ENCODE measurements at regions not wholly inside any gene's neighbourhood (a gene's known extent, or its start where the extent isn't known, plus 50 kb on each side); places are given as distances from the start of the nearest gene placed in this dataset.
"Not testable (repeated sequence)": the region's sequence is repeated elsewhere in the genome, so short reads cannot be mapped to it uniquely, and the experiment has no call there.

DNA sequence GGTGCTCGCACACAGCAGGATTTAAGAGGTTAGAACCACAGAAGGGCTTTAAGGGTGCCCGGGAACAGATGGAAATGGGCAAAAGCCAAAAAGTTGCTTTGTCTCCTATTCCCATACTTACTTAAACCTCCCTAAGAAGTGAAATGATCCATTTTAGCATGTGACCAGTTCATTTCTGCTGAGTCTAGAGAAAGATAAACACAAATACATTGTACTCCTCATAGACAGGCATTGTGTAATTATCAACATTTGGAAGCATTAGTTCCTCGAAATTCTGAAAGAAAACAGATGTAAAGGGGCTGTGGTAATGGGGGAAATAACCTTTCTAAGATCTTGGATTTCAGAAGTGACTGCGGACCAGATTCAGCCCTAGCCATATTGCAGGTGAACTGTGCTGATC lies 178.3 kb downstream of the CYB561 start:
- DNase-seq, result no peak

DNA sequence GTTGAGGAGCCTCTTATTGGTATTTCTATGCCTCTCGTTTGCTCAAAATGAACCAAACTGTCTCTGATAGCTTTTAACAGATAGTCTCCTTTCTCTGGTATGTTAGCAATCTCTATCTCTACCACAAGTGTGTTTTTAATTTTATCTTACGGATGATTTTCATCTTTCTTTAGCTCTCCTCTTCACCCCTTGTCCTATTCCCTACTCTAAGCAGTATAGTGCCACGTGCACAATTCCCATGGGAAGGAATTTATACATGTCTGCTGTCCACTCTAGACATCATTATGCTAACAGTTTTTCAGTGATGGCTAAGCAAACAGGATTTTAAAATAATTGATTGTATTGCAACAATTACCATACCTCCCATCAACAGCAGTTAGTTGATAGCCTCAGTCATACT lies 177.3 kb downstream of the CYB561 start:
- no peak for DNase-seq

GRCh38 chr17:63270610-63271009 lies 175.5 kb downstream of the CYB561 start:
- no peak for DNase-seq

DNA sequence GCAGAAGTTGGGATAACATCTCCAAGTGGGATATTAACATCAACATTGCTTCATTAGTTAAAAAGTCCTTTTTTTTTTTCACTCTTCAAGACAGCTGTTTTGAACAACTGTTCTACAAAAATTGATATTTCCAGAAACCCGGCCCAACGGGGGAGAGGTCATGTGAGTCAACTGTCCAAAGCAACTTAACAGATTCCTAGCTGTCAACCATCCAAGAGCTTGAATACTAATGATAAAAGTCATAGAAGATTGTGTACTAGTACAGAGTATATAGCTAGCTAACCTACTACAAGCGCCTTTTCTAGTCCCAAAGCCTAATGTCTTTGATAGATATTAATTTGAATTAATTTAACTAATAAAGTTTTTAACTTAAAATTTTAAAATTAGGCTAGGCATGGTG lies 172.0 kb downstream of the CYB561 start:
- no peak for DNase-seq

- no peak for DNase-seq
These were observed 170.7 kb downstream of the CYB561 start for GRCh38 chr17:63275318-63275970.

- DNase-seq, result no peak
These were observed 169.9 kb downstream of the CYB561 start for GRCh38 chr17:63275971-63276745.

- no peak for DNase-seq
These were observed 169.3 kb downstream of the CYB561 start for GRCh38 chr17:63276821-63277220.

DNA sequence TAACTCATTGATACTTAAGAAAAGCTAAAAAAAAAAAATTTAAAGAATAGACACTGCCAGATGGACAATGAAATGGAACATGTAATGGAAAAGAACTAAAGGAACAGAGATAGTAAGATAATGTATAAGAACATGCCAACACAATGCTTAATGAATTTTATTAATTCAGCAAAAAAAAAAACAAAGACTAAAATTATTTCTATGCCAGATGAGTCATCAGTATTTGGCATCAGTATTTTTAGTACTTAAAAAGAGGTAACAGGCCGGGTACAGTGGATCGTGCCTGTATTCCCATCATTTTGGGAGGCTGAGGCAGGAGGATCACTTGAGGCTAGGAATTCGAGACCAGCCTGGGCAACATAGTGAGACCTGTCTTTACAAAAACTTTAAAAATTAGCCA lies 168.5 kb downstream of the CYB561 start:
- no peak for DNase-seq

DNA sequence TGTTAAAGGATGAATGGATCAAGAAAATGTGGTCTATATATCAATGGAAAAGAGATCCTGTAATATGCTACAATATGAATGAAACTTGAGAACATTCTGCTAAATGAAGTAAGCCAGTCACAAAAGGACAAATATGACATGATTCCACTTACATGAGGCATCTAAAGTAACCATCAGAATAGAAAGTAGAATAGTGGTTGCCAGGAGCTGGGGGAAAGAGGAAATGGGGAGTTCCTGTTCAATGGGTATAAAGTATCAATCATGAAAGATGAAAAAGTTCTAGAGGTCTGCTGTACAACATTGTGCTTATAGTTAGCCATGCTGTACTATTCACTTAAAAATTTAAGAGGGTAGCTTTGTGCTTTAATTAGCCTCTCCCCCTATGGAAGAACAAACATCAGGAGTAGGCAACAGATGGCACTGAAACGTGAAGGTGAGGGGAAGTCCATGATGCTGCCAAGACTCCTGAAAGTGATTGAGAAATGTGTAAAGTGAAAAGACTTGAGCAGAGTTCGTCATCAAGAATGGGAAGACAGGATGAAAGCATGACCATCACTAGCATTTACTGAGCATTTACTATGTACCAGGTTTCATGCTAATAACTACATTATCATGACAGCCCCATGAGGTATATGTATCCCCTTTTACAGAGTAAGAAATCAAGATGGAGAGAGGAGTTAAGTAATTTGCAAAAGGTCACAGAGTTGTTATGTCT lies 167.2 kb downstream of the CYB561 start:
- no peak for DNase-seq

GRCh38 chr17:63279498-63280230 lies 166.4 kb downstream of the CYB561 start:
- no peak for DNase-seq

DNA sequence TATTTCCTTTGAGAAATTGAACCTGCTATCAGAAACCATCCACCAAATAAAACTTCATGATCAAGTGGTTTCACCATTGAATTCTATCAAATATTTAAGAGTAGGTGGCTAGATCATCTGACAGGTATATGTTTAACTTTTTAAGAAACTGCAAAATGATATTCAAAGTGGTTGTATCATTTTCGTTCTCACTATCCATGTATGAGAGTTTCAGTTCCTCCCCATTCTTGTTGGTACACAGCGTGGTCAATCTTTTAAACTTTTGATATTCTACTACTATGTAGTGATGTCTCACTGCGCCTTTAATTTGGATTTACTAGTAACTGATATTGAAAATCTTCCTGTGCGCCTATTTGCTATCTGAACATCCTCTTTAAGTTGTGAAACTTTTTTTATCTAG lies 163.7 kb downstream of the CYB561 start:
- no peak for DNase-seq

GRCh38 chr17:63285551-63285950 lies 160.6 kb downstream of the CYB561 start:
- no peak for DNase-seq

DNA sequence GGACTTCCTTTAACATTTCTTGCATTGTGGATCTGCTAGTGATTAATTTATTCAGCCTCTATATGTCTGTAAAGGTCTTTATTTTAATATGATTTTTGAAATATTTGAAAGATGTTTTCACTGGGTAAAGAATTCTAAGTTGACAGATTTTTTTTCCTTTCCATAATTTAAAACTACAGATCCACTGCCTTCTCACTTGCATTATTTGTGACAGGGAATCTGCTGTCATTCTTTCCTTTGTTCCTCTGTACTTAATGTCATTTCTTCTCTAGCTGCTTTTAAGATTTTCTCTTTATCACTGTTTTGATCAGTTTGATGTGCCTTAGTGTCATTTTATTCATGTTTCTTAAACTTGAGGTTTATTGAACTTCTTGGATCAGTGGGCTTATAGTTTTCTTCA lies 159.9 kb downstream of the CYB561 start:
- no peak for DNase-seq

DNA sequence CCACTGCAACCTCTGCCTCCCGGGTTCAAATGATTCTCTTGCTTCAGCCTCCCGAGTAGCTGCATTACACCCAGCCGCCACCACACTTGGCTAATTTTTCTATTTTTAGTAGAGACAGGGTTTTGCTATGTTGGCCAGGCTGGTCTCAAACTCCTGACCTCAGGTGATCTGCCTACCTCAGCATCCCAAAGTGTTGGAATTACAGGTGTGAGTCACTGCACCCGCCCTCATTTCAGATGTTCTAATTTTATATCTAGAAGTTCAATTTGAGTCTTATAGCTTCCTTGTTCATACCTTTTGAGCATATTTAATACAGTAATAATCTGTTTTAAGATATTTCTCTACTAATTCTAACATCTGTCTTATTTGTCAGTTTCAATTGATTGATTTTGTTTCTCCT lies 159.1 kb downstream of the CYB561 start:
- not testable (repeated sequence) for DNase-seq

DNA sequence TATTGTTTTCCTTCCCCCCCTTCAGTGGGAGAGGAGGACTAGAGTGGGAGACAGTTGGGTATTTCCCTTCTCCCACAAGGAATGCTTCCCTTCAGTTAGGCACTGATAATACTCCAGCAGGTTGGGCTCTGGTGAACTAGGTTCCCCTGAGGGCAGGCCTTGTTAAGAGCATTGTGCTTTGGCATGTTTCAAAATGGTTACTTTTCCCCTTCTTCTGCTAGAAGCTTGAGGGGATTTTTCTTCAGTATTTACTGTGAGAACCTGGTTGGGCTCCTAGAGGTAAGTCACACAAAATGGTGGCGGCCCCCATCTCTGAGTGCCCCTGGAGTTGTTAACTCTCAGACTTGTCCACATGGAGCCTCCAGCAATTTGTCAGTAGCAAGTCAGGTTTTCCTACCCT lies 156.2 kb downstream of the CYB561 start:
- DNase-seq, result no peak

DNA sequence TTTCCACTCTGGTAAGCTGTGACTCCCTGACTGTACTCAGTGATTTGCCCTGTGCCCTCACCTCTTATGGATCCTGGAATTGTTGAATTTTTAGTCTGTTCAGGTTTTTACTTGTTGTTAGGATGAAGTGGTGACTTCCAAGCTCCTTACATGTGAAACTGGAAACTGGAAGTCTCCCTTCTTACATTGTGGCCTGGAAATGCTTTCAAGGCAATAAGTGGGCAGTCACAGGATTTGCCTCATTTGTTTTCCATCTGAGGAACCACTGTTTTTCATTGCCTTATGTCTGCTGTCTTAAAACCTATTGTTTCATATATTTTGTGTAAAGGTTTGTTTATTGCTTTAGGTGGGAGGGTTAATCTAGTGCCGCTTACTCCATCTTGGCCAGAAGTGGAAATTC lies 155.8 kb downstream of the CYB561 start:
- DNase-seq, result no peak

DNA sequence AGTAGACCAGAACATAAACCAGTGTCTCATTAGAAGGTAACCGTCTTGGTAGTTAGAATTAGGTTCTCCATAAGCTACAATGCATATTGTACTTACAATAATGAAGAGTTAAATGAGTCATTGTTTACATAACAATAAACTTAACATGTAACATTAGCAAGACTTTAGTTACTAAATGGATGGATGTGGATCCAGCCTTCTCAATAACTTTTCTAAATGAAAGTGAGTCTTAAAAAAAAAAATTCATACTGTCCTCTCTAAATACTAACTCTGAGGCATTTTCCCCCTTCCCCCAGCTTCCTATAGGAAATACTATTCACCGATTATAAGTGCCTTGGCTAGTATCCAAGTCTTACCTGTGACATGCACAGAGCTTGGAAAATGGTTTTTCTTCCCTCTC lies 155.3 kb downstream of the CYB561 start:
- no peak for DNase-seq

DNA sequence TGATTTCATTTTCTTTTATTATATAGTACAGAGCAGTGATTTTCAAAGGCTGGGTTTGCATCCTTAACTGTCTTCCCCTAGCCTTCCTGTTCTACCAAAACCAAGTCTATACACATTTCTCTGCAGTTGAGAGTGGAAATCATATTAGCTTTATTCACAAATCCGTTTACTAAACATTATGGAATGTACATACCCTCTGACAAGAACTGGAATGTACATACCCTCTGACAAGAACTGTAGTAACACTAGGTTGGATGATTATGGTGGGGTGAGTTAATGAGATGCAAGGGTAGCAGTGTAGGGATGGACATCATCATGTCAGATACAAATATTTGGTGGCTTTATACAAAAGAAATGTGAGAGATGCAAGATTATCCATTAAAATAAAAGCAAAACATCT lies 154.8 kb downstream of the CYB561 start:
- no peak for DNase-seq

DNA sequence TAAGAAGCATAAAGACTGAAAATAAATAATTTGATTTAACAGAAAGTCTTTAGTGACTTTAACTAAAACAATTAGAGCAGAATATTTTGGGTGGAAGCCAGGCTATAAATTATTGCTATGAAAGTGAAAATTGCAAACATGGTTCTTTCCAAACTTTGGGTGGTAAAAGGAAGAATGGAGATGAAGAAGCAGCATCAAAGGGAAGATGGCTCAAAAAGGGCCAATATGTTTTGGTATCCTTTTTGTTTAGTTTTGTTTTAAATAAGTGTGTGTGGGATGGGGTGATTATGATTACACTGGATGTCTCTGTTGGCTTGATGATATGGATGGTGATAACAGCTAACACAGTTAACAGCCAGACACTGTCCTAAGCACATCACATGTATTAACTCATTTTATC lies 153.7 kb downstream of the CYB561 start:
- no peak for DNase-seq

DNA sequence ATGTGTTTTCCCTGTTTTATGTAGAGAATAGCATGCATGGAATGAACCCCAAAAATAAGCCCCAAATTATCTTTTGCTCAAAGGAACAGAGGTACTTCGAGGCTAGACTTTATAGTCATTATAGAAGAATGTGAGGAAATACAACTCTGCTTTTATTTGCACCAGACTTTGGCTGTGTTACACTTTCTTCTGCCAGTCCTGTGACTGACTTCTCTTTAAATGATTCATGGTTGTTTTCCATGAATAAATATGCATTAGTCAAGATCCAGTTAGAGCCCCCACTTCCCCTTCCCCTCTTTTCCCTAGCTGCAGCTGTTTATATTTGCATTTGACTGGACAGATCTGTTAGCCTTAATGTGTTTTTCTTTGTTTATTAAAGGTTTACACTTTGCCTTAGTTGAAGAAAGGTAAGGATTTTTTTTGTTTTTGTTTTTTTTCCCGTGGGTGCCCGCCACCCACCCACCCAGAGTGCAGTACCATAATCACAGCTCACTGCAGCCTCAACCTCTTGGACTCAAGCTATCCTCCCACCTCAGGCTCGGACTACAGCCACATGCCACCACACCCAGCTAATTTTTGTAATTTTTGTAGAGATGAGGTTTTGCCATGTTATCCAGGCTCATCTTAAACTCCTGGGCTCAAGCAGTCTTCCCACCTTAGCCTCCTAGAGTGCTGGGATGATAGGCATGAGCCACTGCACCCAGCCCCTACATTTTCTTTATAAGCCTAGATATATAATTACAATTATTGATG lies 152.6 kb downstream of the CYB561 start:
- no peak for DNase-seq

DNA sequence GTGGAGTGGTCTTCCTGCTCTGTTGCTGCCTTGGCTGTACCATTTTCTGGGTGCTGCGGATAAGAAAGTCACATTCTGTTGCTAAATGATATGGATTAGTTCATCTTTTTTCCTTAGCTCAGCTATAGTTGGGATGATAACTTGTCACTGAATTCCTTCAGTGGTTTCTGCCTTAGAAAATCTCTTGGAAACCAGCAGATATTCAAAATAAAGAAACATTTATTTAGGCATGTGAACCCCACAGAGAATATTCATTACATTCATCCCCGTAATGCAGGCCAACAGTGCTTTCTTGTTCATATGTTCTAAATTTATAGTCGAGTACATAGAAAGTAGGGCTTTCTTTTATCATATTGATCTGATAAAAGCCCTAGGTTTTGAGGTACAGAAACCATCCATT lies 151.3 kb downstream of the CYB561 start:
- no peak for DNase-seq

- DNase-seq, result no peak
These were observed 150.8 kb downstream of the CYB561 start for GRCh38 chr17:63295288-63295687.

All from NCI-H2029 treated with DMSO at 0.1 percent for 48 hours (cell line).